ENCODE measurements at regions not wholly inside any gene's neighbourhood (a gene's known extent, or its start where the extent isn't known, plus 50 kb on each side); places are given as distances from the start of the nearest gene placed in this dataset.
"Not testable (repeated sequence)": the region's sequence is repeated elsewhere in the genome, so short reads cannot be mapped to it uniquely, and the experiment has no call there.

DNA sequence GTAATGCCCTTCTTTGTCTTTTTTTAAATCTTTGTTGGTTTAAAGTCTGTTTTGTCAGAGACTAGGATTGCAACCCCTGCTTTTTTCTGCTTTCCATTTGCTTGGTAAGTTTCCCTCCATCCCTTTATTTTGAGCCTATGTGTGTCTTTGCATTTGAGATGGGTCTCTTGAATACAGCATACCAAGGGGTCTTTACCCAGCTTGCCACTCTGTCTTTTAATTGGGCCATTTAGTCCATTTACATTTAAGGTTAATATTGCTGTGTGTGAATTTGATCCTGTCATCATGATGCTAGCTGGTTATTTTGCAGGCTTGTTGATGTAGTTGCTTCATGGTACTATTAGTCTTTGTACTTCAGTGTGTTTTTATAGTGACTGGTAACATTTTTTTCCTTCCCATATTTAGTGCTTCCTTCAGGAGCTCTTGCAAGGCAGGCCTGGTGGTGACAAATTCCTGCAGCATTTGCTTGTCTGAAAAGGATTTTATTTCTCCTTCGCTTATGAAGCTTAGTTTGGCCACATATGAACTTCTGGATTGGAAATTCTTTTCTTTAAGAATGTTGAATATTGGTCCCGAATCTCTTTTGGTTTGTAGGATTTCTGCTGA, 215.0 kb downstream of the CYB561 start:
- TF ChIP-seq ZNF551 (CRISPR knock-in tag; IDR thresholded peaks at IDR 0.05); TSC22D4 (tag; IDR thresholded peaks at IDR 0.05); ZNF23 (CRISPR knock-in tag; IDR thresholded peaks at IDR 0.05); KLF6 (CRISPR knock-in tag; IDR thresholded peaks at IDR 0.05; ENCODE audit: borderline replicate concordance); ZFP1 (CRISPR knock-in tag; IDR thresholded peaks at IDR 0.05); DACH1 (IDR thresholded peaks at IDR 0.05; ENCODE audit: partially characterized antibody); HMGN3 (IDR thresholded peaks at IDR 0.05; ENCODE audit: borderline replicate concordance, extremely low read depth, insufficient read length, low read depth, low read length); ZNF431 (CRISPR knock-in tag; IDR thresholded peaks at IDR 0.05); ZNF444 (CRISPR knock-in tag; IDR thresholded peaks at IDR 0.05): not testable (repeated sequence)
- TF ChIP-seq, protein P1, sequence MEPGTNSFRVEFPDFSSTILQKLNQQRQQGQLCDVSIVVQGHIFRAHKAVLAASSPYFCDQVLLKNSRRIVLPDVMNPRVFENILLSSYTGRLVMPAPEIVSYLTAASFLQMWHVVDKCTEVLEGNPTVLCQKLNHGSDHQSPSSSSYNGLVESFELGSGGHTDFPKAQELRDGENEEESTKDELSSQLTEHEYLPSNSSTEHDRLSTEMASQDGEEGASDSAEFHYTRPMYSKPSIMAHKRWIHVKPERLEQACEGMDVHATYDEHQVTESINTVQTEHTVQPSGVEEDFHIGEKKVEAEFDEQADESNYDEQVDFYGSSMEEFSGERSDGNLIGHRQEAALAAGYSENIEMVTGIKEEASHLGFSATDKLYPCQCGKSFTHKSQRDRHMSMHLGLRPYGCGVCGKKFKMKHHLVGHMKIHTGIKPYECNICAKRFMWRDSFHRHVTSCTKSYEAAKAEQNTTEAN (CRISPR knock-in tag; IDR thresholded peaks at IDR 0.05), result not testable (repeated sequence)
- TF ChIP-seq, protein P2, sequence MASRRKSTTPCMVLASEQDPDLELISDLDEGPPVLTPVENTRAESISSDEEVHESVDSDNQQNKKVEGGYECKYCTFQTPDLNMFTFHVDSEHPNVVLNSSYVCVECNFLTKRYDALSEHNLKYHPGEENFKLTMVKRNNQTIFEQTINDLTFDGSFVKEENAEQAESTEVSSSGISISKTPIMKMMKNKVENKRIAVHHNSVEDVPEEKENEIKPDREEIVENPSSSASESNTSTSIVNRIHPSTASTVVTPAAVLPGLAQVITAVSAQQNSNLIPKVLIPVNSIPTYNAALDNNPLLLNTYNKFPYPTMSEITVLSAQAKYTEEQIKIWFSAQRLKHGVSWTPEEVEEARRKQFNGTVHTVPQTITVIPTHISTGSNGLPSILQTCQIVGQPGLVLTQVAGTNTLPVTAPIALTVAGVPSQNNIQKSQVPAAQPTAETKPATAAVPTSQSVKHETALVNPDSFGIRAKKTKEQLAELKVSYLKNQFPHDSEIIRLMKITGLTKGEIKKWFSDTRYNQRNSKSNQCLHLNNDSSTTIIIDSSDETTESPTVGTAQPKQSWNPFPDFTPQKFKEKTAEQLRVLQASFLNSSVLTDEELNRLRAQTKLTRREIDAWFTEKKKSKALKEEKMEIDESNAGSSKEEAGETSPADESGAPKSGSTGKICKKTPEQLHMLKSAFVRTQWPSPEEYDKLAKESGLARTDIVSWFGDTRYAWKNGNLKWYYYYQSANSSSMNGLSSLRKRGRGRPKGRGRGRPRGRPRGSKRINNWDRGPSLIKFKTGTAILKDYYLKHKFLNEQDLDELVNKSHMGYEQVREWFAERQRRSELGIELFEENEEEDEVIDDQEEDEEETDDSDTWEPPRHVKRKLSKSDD (conservative IDR thresholded peaks at IDR 0.05; ENCODE audit: low read length), result not testable (repeated sequence)
- TF ChIP-seq, protein P3, sequence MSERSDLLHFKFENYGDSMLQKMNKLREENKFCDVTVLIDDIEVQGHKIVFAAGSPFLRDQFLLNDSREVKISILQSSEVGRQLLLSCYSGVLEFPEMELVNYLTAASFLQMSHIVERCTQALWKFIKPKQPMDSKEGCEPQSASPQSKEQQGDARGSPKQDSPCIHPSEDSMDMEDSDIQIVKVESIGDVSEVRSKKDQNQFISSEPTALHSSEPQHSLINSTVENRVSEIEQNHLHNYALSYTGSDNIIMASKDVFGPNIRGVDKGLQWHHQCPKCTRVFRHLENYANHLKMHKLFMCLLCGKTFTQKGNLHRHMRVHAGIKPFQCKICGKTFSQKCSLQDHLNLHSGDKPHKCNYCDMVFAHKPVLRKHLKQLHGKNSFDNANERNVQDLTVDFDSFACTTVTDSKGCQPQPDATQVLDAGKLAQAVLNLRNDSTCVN (CRISPR knock-in tag; IDR thresholded peaks at IDR 0.05), result not testable (repeated sequence)
